Upper lobe of left lung (tissue), 4 donors: ENCODE measurements at regions not wholly inside any gene's neighbourhood (a gene's known extent, or its start where the extent isn't known, plus 50 kb on each side); places are given as distances from the start of the nearest gene placed in this dataset.
"Not testable (repeated sequence)": the region's sequence is repeated elsewhere in the genome, so short reads cannot be mapped to it uniquely, and the experiment has no call there.

Experiments
- CTCF ChIP-seq, 6 experiments: fragments of 450-650 bp in 4 of 6; fragments of 200-600 bp in 2 of 6; sonication (generic) in 2 of 6; IDR thresholded peaks; one replicate each; pipeline ENCODE4 v1.5.1; 2016 to 2019; ENCODE audit warnings: antibody characterized with exemption in 6 of 6
- POLR2A ChIP-seq, 4 donors: fragments of 450-650 bp; IDR thresholded peaks; one replicate each; pipeline ENCODE4 v1.5.1; 2016 to 2017; ENCODE audit warnings: antibody characterized with exemption in 4 of 4, mild to moderate bottlenecking in 2 of 4

GRCh38 chr2:16415861-16416260 lies 249.8 kb downstream of the CYRIA start:
- TF ChIP-seq POLR2A, CTCF (IDR thresholded peaks at IDR 0.05): not testable (repeated sequence)
